ENCODE measurements at regions not wholly inside any gene's neighbourhood (a gene's known extent, or its start where the extent isn't known, plus 50 kb on each side); places are given as distances from the start of the nearest gene placed in this dataset.

DNA sequence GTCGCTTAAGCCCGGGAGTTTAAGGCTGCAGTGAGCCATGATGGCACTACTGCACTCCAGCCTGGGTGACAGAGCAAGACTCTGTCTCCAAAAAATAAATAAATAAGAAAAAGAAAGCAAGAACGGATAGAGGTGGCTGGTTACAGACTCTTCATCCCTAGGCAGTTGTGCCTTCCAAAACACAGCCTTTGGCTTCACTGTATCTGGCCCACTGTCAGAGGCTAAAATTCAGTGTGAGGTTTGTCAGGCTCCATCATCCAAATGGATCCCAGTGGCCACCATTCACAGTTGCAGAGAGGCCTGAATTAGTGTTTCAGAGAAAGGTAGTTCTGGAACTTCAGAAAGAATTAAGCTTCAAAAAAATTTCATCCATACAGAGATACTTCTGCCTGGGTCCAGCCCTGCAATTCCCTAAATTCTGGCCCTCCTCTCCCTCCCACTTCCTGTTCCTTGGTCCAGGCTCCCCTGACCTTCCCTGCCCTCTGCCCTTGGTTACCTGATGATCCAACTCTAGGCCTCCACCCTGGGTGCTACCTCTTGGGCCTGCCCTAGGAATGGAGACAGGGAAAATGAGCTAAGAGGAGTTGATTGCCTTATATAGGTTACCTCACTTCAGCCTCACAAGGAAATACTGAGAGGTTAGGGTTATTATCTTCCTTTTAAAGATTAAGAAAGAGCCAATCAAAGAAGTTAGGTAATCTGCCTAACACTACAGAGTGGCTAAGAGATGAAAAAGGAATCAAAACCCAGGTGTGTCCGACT, 97.2 kb upstream of the SLC44A1 start:
- no peak overlapping the region for H3K4me2 ChIP-seq (ENCODE audit: low read length)
- H3K9ac ChIP-seq (ENCODE audit: low read length): no peak overlapping the region
- TF ChIP-seq, protein P1, sequence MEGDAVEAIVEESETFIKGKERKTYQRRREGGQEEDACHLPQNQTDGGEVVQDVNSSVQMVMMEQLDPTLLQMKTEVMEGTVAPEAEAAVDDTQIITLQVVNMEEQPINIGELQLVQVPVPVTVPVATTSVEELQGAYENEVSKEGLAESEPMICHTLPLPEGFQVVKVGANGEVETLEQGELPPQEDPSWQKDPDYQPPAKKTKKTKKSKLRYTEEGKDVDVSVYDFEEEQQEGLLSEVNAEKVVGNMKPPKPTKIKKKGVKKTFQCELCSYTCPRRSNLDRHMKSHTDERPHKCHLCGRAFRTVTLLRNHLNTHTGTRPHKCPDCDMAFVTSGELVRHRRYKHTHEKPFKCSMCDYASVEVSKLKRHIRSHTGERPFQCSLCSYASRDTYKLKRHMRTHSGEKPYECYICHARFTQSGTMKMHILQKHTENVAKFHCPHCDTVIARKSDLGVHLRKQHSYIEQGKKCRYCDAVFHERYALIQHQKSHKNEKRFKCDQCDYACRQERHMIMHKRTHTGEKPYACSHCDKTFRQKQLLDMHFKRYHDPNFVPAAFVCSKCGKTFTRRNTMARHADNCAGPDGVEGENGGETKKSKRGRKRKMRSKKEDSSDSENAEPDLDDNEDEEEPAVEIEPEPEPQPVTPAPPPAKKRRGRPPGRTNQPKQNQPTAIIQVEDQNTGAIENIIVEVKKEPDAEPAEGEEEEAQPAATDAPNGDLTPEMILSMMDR (IDR thresholded peaks at IDR 0.05; ENCODE audit: poor library complexity, severe bottlenecking): no peak
- no peaks in the 10 kb centered on the region for H3F3A ChIP-seq (ENCODE audit: insufficient read depth, low read length, poor library complexity, severe bottlenecking)
- H3K27me3 ChIP-seq (ENCODE audit: insufficient read depth, low read depth, low read length): no peaks in the 10 kb centered on the region
- H3K9me2 ChIP-seq (ENCODE audit: insufficient read depth, low read length): no peaks in the 10 kb centered on the region
- H3K9me3 ChIP-seq (ENCODE audit: low read length): no peaks in the 10 kb centered on the region
- no peaks in the 10 kb centered on the region for H3K36me3 ChIP-seq (ENCODE audit: insufficient read depth, low read length)
- no peak overlapping the region for H3K27ac ChIP-seq (ENCODE audit: low read length)
- H3K79me2 ChIP-seq (replicated peaks; ENCODE audit: insufficient read depth, low read length): no peaks in the 10 kb centered on the region
- H2AFZ ChIP-seq (ENCODE audit: low read depth, low read length): no peak overlapping the region
- H3K4me3 ChIP-seq (ENCODE audit: low read length): no peak overlapping the region
- H4K20me1 ChIP-seq (ENCODE audit: insufficient read depth): no peaks in the 10 kb centered on the region

- Histone ChIP-seq H3K27ac (ENCODE audit: low read length) (no peak overlapping the region), H3K79me2 (replicated peaks; ENCODE audit: insufficient read depth, low read length) (no peaks in the 10 kb centered on the region), H4K20me1 (ENCODE audit: insufficient read depth) (no peaks in the 10 kb centered on the region), H3K4me3 (ENCODE audit: low read length) (no peak overlapping the region), H2AFZ (ENCODE audit: low read depth, low read length) (no peak overlapping the region), H3K9me3 (ENCODE audit: low read length) (no peaks in the 10 kb centered on the region), H3K9me2 (ENCODE audit: insufficient read depth, low read length) (no peaks in the 10 kb centered on the region), H3K9ac (ENCODE audit: low read length) (no peak overlapping the region), H3K4me2 (ENCODE audit: low read length) (no peak overlapping the region), H3F3A (ENCODE audit: insufficient read depth, low read length, poor library complexity, severe bottlenecking) (no peaks in the 10 kb centered on the region), H3K27me3 (ENCODE audit: insufficient read depth, low read depth, low read length) (no peaks in the 10 kb centered on the region), H3K36me3 (ENCODE audit: insufficient read depth, low read length) (no peaks in the 10 kb centered on the region)
- TF ChIP-seq MXI1 (conservative IDR thresholded peaks at IDR 0.05; ENCODE audit: poor library complexity, severe bottlenecking): no peak
- no peak for TF ChIP-seq EZH2 (IDR thresholded peaks at IDR 0.05; ENCODE audit: borderline replicate concordance, insufficient read depth, low read length, poor library complexity, severe bottlenecking)
- no peak for TF ChIP-seq POLR2AphosphoS5 (IDR thresholded peaks at IDR 0.05)
- TF ChIP-seq, protein P1 (IDR thresholded peaks at IDR 0.05; ENCODE audit: poor library complexity, severe bottlenecking): no peak
- TF ChIP-seq RAD21 (conservative IDR thresholded peaks at IDR 0.05): no peak
- TF ChIP-seq, protein P2, sequence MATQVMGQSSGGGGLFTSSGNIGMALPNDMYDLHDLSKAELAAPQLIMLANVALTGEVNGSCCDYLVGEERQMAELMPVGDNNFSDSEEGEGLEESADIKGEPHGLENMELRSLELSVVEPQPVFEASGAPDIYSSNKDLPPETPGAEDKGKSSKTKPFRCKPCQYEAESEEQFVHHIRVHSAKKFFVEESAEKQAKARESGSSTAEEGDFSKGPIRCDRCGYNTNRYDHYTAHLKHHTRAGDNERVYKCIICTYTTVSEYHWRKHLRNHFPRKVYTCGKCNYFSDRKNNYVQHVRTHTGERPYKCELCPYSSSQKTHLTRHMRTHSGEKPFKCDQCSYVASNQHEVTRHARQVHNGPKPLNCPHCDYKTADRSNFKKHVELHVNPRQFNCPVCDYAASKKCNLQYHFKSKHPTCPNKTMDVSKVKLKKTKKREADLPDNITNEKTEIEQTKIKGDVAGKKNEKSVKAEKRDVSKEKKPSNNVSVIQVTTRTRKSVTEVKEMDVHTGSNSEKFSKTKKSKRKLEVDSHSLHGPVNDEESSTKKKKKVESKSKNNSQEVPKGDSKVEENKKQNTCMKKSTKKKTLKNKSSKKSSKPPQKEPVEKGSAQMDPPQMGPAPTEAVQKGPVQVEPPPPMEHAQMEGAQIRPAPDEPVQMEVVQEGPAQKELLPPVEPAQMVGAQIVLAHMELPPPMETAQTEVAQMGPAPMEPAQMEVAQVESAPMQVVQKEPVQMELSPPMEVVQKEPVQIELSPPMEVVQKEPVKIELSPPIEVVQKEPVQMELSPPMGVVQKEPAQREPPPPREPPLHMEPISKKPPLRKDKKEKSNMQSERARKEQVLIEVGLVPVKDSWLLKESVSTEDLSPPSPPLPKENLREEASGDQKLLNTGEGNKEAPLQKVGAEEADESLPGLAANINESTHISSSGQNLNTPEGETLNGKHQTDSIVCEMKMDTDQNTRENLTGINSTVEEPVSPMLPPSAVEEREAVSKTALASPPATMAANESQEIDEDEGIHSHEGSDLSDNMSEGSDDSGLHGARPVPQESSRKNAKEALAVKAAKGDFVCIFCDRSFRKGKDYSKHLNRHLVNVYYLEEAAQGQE (IDR thresholded peaks at IDR 0.05; ENCODE audit: borderline replicate concordance): no peak
- no peak for TF ChIP-seq TAF1 (IDR thresholded peaks at IDR 0.05; ENCODE audit: low read depth)
- TF ChIP-seq SMC3 (conservative IDR thresholded peaks at IDR 0.05; ENCODE audit: poor library complexity): no peak
- TF ChIP-seq EP300 (conservative IDR thresholded peaks at IDR 0.05; ENCODE audit: poor library complexity, severe bottlenecking): no peak
Measured at GRCh38 chr9:105148328-105149006, 96.0 kb upstream of the SLC44A1 start.
